H1 (cell line): ENCODE measurements at regions not wholly inside any gene's neighbourhood (a gene's known extent, or its start where the extent isn't known, plus 50 kb on each side); places are given as distances from the start of the nearest gene placed in this dataset.

Experiments
- CTCF ChIA-PET: fragments of 300-600 bp; sonication (Branson Sonifier 250); formaldehyde crosslinking; loops from one replicate; lab custom pipeline; 2021; ENCODE audit not compliant: partially characterized antibody; lab: Charles Lee
- POLR2A ChIA-PET: fragments of 300-600 bp; sonication (Branson Sonifier 250); formaldehyde crosslinking; loops from one replicate; lab custom pipeline; 2021; ENCODE audit warnings: inconsistent platforms; ENCODE audit not compliant: partially characterized antibody; lab: Charles Lee
- DNase-seq, 2 experiments: peaks; one replicate each; pipeline versions ENCODE4 v3.0.0 to v3.0.0-alpha.2; 2010 to 2022; ENCODE audit warnings: low spot score in 2 of 2, low read depth in 1 of 2, mixed read lengths in 1 of 2
- FAIRE-seq: peaks from 2 replicates; lab custom pipeline; 2011; peaks lifted over from hg19 to GRCh38; lab: Jason Lieb, UNC
- H2AFZ ChIP-seq: 2 replicates; pipeline ENCODE4 v1.8.1; 2012; ENCODE audit warnings: low read length, inconsistent platforms
- H2AK5ac ChIP-seq: 2 replicates; pipeline ENCODE4 v1.6.1; 2013; ENCODE audit warnings: low read depth, low read length
- H2BK120ac ChIP-seq: replicated peaks from 2 replicates; pipeline ENCODE3; 2013; ENCODE audit warnings: low read depth, low read length, inconsistent platforms
- H2BK12ac ChIP-seq: 2 replicates; pipeline ENCODE4 v1.6.1; 2013; ENCODE audit warnings: low read depth, low read length
- H2BK15ac ChIP-seq: 2 replicates; pipeline ENCODE4 v1.6.1; 2013; ENCODE audit warnings: low read length
- H2BK20ac ChIP-seq: 2 replicates; pipeline ENCODE4 v1.6.1; 2013; ENCODE audit warnings: low read length
- H2BK5ac ChIP-seq: 2 replicates; pipeline ENCODE4 v1.6.1; 2013; ENCODE audit warnings: low read depth, low read length
- H3K14ac ChIP-seq: 2 replicates; pipeline ENCODE4 v1.6.1; 2013; ENCODE audit warnings: inconsistent platforms; ENCODE audit not compliant: insufficient read length
- H3K18ac ChIP-seq: 2 replicates; pipeline ENCODE4 v1.6.1; 2013; ENCODE audit warnings: low read length; ENCODE audit errors: extremely low read depth
- H3K23ac ChIP-seq: 2 replicates; pipeline ENCODE4 v1.6.1; 2013; ENCODE audit warnings: inconsistent platforms; ENCODE audit not compliant: insufficient read length
- H3K23me2 ChIP-seq: 2 replicates; pipeline ENCODE4 v1.6.1; 2013; ENCODE audit warnings: low read depth, low read length
- H3K27ac ChIP-seq: 2 replicates; pipeline ENCODE4 v1.6.1; 2011; ENCODE audit warnings: low read depth, low read length, inconsistent platforms
- H3K27me3 ChIP-seq, 4 experiments: replicated peaks in 1 of 4; 1 replicate in 1 of 4; 2 replicates in 3 of 4; pipeline versions ENCODE4 v1.6.1 to v1.8.1; 2011 to 2013; ENCODE audit warnings: low read length in 3 of 4, mild to moderate bottlenecking in 3 of 4, inconsistent platforms in 2 of 4, mixed read lengths in 2 of 4, moderate library complexity in 1 of 4; ENCODE audit not compliant: control insufficient read depth in 3 of 4, insufficient read depth in 3 of 4; ENCODE audit errors: extremely low read depth in 1 of 4
- H3K36me3 ChIP-seq, 4 experiments: 2 replicates each; pipeline versions ENCODE4 v1.6.1 to v1.8.1; 2011 to 2013; ENCODE audit warnings: mild to moderate bottlenecking in 4 of 4, low read length in 3 of 4, moderate library complexity in 2 of 4, control low read depth in 1 of 4, inconsistent platforms in 1 of 4; ENCODE audit not compliant: insufficient read depth in 4 of 4, control insufficient read depth in 2 of 4
- H3K4ac ChIP-seq: replicated peaks from 2 replicates; pipeline ENCODE3; 2013; ENCODE audit warnings: low read length, low read depth, mixed read lengths, inconsistent platforms; ENCODE audit not compliant: insufficient read length
- H3K4me1 ChIP-seq, 4 experiments: replicated peaks in 1 of 4; 1 replicate in 1 of 4; 2 replicates in 3 of 4; pipeline versions ENCODE4 v1.6.1 to v1.8.1; 2011 to 2013; ENCODE audit warnings: low read length in 3 of 4, inconsistent platforms in 2 of 4, mixed read lengths in 1 of 4; ENCODE audit not compliant: insufficient read depth in 4 of 4, control insufficient read depth in 3 of 4
- H3K4me2 ChIP-seq, 2 experiments: 2 replicates each; pipeline versions ENCODE4 v1.6.1 to v1.8.1; 2011 to 2013; ENCODE audit warnings: low read depth in 2 of 2, low read length in 2 of 2, control low read depth in 1 of 2, inconsistent platforms in 1 of 2, mild to moderate bottlenecking in 1 of 2; ENCODE audit not compliant: insufficient read depth in 1 of 2
- H3K4me3 ChIP-seq, 4 experiments: fragments of 200-600, 300-600 bp in 1 of 4; sonication (generic), shearing (Covaris generic), sonication (Bioruptor Twin) in 1 of 4; 2 replicates each; pipeline versions ENCODE4 v1.5.1 to v1.8.1; 2011 to 2016; ENCODE audit warnings: low read length in 4 of 4, low read depth in 3 of 4, control low read depth in 2 of 4, inconsistent platforms in 2 of 4, mild to moderate bottlenecking in 2 of 4, mixed read lengths in 1 of 4, moderate library complexity in 1 of 4; ENCODE audit not compliant: insufficient read depth in 2 of 4; ENCODE audit errors: extremely low read depth in 1 of 4
- H3K56ac ChIP-seq: replicated peaks from 2 replicates; pipeline ENCODE3; 2013; ENCODE audit warnings: low read depth, mild to moderate bottlenecking, mixed read lengths, low read length, inconsistent platforms; ENCODE audit not compliant: insufficient read length
- H3K79me1 ChIP-seq: 2 replicates; pipeline ENCODE4 v1.6.1; 2013; ENCODE audit warnings: low read depth, low read length, control low read depth
- H3K79me2 ChIP-seq, 2 experiments: 2 replicates each; pipeline versions ENCODE4 v1.6.1 to v1.8.1; 2012 to 2013; ENCODE audit warnings: low read length in 2 of 2, mild to moderate bottlenecking in 2 of 2, inconsistent platforms in 1 of 2; ENCODE audit not compliant: insufficient read depth in 2 of 2, control insufficient read depth in 1 of 2
- H3K9ac ChIP-seq, 4 experiments: replicated peaks in 1 of 4; 1 replicate in 1 of 4; 2 replicates in 3 of 4; pipeline versions ENCODE4 v1.6.1 to v1.8.1; 2011 to 2013; ENCODE audit warnings: low read depth in 3 of 4, low read length in 3 of 4, control low read depth in 2 of 4, mild to moderate bottlenecking in 2 of 4, moderate library complexity in 2 of 4, inconsistent platforms in 1 of 4; ENCODE audit errors: extremely low read depth in 1 of 4
- H3K9me3 ChIP-seq, 2 experiments: 2 replicates each; pipeline versions ENCODE4 v1.6.1 to v1.8.1; 2012 to 2013; ENCODE audit warnings: mild to moderate bottlenecking in 2 of 2, moderate library complexity in 2 of 2, control low read depth in 1 of 2, inconsistent platforms in 1 of 2, low read depth in 1 of 2, low read length in 1 of 2, mixed read lengths in 1 of 2; ENCODE audit not compliant: insufficient read depth in 2 of 2
- H4K20me1 ChIP-seq, 2 experiments: replicated peaks in 1 of 2; 2 replicates each; pipeline versions ENCODE3 to v1.8.1; 2011 to 2013; ENCODE audit warnings: inconsistent platforms in 2 of 2, low read length in 2 of 2, mild to moderate bottlenecking in 1 of 2; ENCODE audit not compliant: insufficient read depth in 2 of 2, control insufficient read depth in 1 of 2
- H4K5ac ChIP-seq: 2 replicates; pipeline ENCODE4 v1.6.1; 2013; ENCODE audit warnings: low read length, low read depth, mixed read lengths, inconsistent platforms; ENCODE audit not compliant: insufficient read length
- H4K8ac ChIP-seq: 2 replicates; pipeline ENCODE4 v1.8.0; 2013; ENCODE audit warnings: mild to moderate bottlenecking, moderate library complexity, low read length, inconsistent platforms; ENCODE audit not compliant: insufficient read depth; ENCODE audit errors: extremely low read depth
- H4K91ac ChIP-seq: replicated peaks from 2 replicates; pipeline ENCODE3; 2013; ENCODE audit warnings: low read length, mixed read lengths, inconsistent platforms; ENCODE audit not compliant: insufficient read length
- BACH1 ChIP-seq: IDR thresholded peaks from 2 replicates; pipeline ENCODE4 v1.6.1; 2012; ENCODE audit warnings: low read length, improper control_type of control experiment
- EP300 ChIP-seq, 2 experiments: IDR thresholded peaks; 1 replicate in 1 of 2; 2 replicates in 1 of 2; pipeline ENCODE4 v1.6.1; 2011 to 2012; ENCODE audit warnings: low read depth in 2 of 2, low read length in 2 of 2, mild to moderate bottlenecking in 2 of 2, borderline replicate concordance in 1 of 2, inconsistent platforms in 1 of 2, moderate library complexity in 1 of 2
- EZH2 ChIP-seq: fragments of 200-600 bp; sonication (generic); IDR thresholded peaks from 2 replicates; pipeline ENCODE4 v1.7.1; 2012; ENCODE audit warnings: low read depth, mild to moderate bottlenecking, moderate library complexity, low read length, inconsistent platforms; ENCODE audit not compliant: severe bottlenecking
- GABPA ChIP-seq: IDR thresholded peaks from 2 replicates; pipeline ENCODE4 v1.6.1; 2011; ENCODE audit warnings: mild to moderate bottlenecking, low read length, moderate library complexity, borderline replicate concordance; ENCODE audit not compliant: insufficient read depth
- RAD21 ChIP-seq, 2 experiments: IDR thresholded peaks in 1 of 2; conservative IDR thresholded peaks in 1 of 2; 2 replicates each; pipeline ENCODE4 v1.6.1; 2011; ENCODE audit warnings: low read depth in 2 of 2, low read length in 2 of 2, improper control_type of control experiment in 1 of 2, inconsistent platforms in 1 of 2, mild to moderate bottlenecking in 1 of 2, moderate library complexity in 1 of 2
- SIRT6 ChIP-seq: IDR thresholded peaks from one replicate; pipeline ENCODE4 v1.7.1; 2012; ENCODE audit warnings: low read length, inconsistent platforms
- SP4 ChIP-seq: IDR thresholded peaks from 2 replicates; pipeline ENCODE4 v1.6.1; 2012; ENCODE audit warnings: low read length, inconsistent platforms
- SUZ12 ChIP-seq: fragments of 200-600 bp; sonication (generic); IDR thresholded peaks from 2 replicates; pipeline ENCODE4 v1.6.1; 2012; ENCODE audit warnings: mild to moderate bottlenecking, inconsistent platforms, low read length, moderate library complexity, mixed read lengths
- TAF1 ChIP-seq: IDR thresholded peaks from 2 replicates; pipeline ENCODE4 v1.6.1; 2011; ENCODE audit warnings: mild to moderate bottlenecking, low read depth, low read length
- TBP ChIP-seq: IDR thresholded peaks from 2 replicates; pipeline ENCODE4 v1.6.1; 2011; ENCODE audit warnings: low read depth, low read length, improper control_type of control experiment
- YY1 ChIP-seq: IDR thresholded peaks from 2 replicates; pipeline ENCODE4 v1.6.1; 2011; ENCODE audit warnings: low read depth, mild to moderate bottlenecking, low read length
- WGBS, 2 experiments: shearing (Covaris generic) in 1 of 2; methylation state at CpG; one replicate each; pipeline versions ENCODE4 v1.1.6 to v1.1.7; 2013 to 2015; ENCODE audit warnings: low lambda C conversion rate in 2 of 2, mixed read lengths in 2 of 2, inconsistent platforms in 1 of 2, low coverage in 1 of 2, missing lambda C conversion rate in 1 of 2; ENCODE audit not compliant: insufficient replicate concordance in 2 of 2, insufficient coverage in 1 of 2, insufficient read length in 1 of 2; ENCODE audit errors: extremely low coverage in 1 of 2, missing lambda C conversion rate in 1 of 2; 5-methylcytosine and 5-hydroxymethylcytosine counted together
- TF ChIP-seq, protein P1 (sequence below), 3 experiments: IDR thresholded peaks; 1 replicate in 2 of 3; 2 replicates in 1 of 3; pipeline versions ENCODE4 v1.5.1 to v1.6.1; 2011; ENCODE audit warnings: low read length in 3 of 3, mild to moderate bottlenecking in 3 of 3, inconsistent platforms in 2 of 3, low read depth in 1 of 3, moderate library complexity in 1 of 3; ENCODE audit not compliant: insufficient read depth in 1 of 3; ENCODE audit errors: control extremely low read depth in 1 of 3

GRCh38 chr14:39581474-39581873 is 149.2 kb upstream of the FBXO33 start:
- Histone ChIP-seq H3K4me2 (no peak overlapping the region), H3K36me3 (no peaks in the 10 kb centered on the region), H3K4me3 (no peak overlapping the region), H3K56ac (no peak overlapping the region), H4K5ac (no peak overlapping the region), H3K9me3 (no peaks in the 10 kb centered on the region), H4K91ac (no peak overlapping the region), H3K4ac (no peak overlapping the region), H2BK20ac (no peak overlapping the region), H2BK120ac (no peak overlapping the region), H2AK5ac (no peak overlapping the region), H3K27me3 (no peaks in the 10 kb centered on the region), H3K23ac (no peak overlapping the region), H3K18ac (no peak overlapping the region), H4K8ac (no peak overlapping the region), H3K14ac (no peak overlapping the region), H3K9ac (no peak overlapping the region), H2BK12ac (no peak overlapping the region), H3K27ac (no peak overlapping the region), H2BK15ac (no peak overlapping the region), H4K20me1 (no peaks in the 10 kb centered on the region), H3K79me2 (no peaks in the 10 kb centered on the region), H3K4me1 (no peaks in the 10 kb centered on the region), H2BK5ac (no peak overlapping the region), H3K23me2 (no peaks in the 10 kb centered on the region), H3K79me1 (no peaks in the 10 kb centered on the region), H2AFZ (no peak overlapping the region)
- WGBS, 2 experiments = 76 to 100% methylated on average over 1 to 2 of the region's 2 CpGs
- CTCF ChIA-PET = interaction anchor here (1.0 to 1.5 kb wide), 2 partner anchors 102 to 837 kb away, joined by 3 read pairs; no protein-coding TSS in a partner anchor
- POLR2A ChIA-PET = no interaction called here
- DNase-seq = no peak
- no peak for FAIRE-seq
- TF ChIP-seq GABPA (no peak), SUZ12 (no peak), RAD21 (IDR thresholded peaks at IDR 0.05 in 1 of 2, conservative IDR thresholded peaks at IDR 0.05 in 1 of 2; ENCODE audit: low read depth in 2 of 2, low read length in 2 of 2) (peak in 1 of 2 experiments; percentile 50; a peak in 3 of 4 replicates), EZH2 (no peak), SP4 (no peak), TBP (no peak), SIRT6 (no peak), TAF1 (no peak), YY1 (no peak), EP300 (IDR thresholded peaks at IDR 0.05; ENCODE audit: borderline replicate concordance in 1 of 2, low read depth in 2 of 2, low read length in 2 of 2) (no peak), BACH1 (no peak)
- TF ChIP-seq, protein P1, sequence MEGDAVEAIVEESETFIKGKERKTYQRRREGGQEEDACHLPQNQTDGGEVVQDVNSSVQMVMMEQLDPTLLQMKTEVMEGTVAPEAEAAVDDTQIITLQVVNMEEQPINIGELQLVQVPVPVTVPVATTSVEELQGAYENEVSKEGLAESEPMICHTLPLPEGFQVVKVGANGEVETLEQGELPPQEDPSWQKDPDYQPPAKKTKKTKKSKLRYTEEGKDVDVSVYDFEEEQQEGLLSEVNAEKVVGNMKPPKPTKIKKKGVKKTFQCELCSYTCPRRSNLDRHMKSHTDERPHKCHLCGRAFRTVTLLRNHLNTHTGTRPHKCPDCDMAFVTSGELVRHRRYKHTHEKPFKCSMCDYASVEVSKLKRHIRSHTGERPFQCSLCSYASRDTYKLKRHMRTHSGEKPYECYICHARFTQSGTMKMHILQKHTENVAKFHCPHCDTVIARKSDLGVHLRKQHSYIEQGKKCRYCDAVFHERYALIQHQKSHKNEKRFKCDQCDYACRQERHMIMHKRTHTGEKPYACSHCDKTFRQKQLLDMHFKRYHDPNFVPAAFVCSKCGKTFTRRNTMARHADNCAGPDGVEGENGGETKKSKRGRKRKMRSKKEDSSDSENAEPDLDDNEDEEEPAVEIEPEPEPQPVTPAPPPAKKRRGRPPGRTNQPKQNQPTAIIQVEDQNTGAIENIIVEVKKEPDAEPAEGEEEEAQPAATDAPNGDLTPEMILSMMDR (IDR thresholded peaks at IDR 0.05; ENCODE audit: control extremely low read depth in 1 of 3, insufficient read depth in 1 of 3, low read depth in 1 of 3, low read length in 3 of 3) = peak in 1 of 3 experiments; percentile 7; a peak in 2 of 4 replicates
